ENCODE measurements at regions not wholly inside any gene's neighbourhood (a gene's known extent, or its start where the extent isn't known, plus 50 kb on each side); places are given as distances from the start of the nearest gene placed in this dataset.

DNA sequence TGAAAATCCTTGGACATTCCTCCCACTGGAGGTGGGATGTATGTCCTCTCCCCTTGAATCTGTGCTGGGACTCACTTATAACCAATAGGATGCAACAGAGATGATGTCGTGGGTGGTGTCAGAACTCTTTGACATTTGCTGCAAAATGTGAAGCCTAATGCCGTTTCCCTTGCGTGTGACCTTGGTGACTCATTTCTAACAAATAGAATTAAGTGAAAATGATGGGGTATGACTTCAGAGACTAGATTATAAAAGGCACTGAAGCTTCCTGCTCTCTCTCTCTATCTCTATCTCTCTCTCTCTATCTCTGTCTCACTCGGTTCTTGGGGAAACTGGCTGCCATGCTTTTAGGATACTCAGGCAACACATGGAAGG is 126.1 kb upstream of the STC2 start:
- H3K36me3 Mint-ChIP-seq, result no peaks in the 10 kb centered on the region
- WGBS (ENCODE audit: insufficient coverage), result 100% methylated on average over 1 of the region's 4 CpGs

DNA sequence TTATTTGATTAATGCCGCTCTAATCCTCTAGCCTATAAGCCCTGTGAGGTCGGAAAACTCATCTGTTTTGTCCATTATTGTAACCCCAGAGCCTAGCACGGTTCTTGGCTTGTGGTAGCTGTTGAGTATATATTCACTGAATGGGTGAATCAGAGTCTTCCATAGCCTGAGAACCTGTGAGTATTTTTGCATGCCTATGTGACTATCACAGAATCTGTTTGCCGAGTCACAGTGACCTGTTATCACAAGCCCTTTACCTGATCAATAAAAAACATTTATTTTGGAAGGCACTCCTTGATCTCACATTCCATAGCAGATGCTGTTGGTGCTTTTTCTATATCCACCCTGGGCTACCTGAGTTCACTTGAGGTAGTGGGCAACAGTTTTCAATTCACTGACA is 125.0 kb upstream of the STC2 start:
- WGBS (ENCODE audit: insufficient coverage), result 94% methylated on average over 2 of the region's 4 CpGs
- Histone ChIP-seq H3K9me3 (replicated peaks in 1 of 2; ENCODE audit: control insufficient read depth in 1 of 2, insufficient read depth in 1 of 2, low read length in 2 of 2) (no peaks in the 10 kb centered on the region), H4K20me1 (ENCODE audit: insufficient read depth, low read length) (no peaks in the 10 kb centered on the region), H3K27me3 (ENCODE audit: control insufficient read depth in 2 of 2, insufficient read depth in 2 of 2, low read length in 2 of 2) (no peaks in the 10 kb centered on the region), H3K4me2 (replicated peaks; ENCODE audit: extremely low read depth, low read length, poor library complexity, severe bottlenecking) (no peak overlapping the region), H3K27ac (ENCODE audit: low read depth in 1 of 2, low read length in 2 of 2) (no peak overlapping the region), H3K79me2 (ENCODE audit: insufficient read depth, low read length) (no peaks in the 10 kb centered on the region), H2AFZ (ENCODE audit: insufficient read depth, low read depth, low read length, poor library complexity, severe bottlenecking) (no peak overlapping the region), H3K4me1 (ENCODE audit: control insufficient read depth in 1 of 2, insufficient read depth in 2 of 2, low read length in 2 of 2) (peaks cover 28 to 29% of the 10 kb centered on the region in 2 donors), H3K36me3 (replicated peaks in 1 of 2; ENCODE audit: control insufficient read depth in 1 of 2, insufficient read depth in 2 of 2, low read length in 2 of 2) (no peaks in the 10 kb centered on the region), H3K9ac (ENCODE audit: insufficient read depth, low read length, poor library complexity, severe bottlenecking) (no peak overlapping the region), H3K4me3 (replicated peaks in 1 of 3; ENCODE audit: low read depth in 2 of 3, low read length in 3 of 3) (no peak overlapping the region)
- peaks cover 34% of the 10 kb centered on the region for H3K4me1 Mint-ChIP-seq
- H3K9me3 Mint-ChIP-seq, result peaks cover 0 to 3% (median 0%) of the 10 kb centered on the region in 7 donors
- H3K36me3 Mint-ChIP-seq, result no peaks in the 10 kb centered on the region
- no peak overlapping the region for H3K27ac Mint-ChIP-seq
- TF ChIP-seq, protein P1, sequence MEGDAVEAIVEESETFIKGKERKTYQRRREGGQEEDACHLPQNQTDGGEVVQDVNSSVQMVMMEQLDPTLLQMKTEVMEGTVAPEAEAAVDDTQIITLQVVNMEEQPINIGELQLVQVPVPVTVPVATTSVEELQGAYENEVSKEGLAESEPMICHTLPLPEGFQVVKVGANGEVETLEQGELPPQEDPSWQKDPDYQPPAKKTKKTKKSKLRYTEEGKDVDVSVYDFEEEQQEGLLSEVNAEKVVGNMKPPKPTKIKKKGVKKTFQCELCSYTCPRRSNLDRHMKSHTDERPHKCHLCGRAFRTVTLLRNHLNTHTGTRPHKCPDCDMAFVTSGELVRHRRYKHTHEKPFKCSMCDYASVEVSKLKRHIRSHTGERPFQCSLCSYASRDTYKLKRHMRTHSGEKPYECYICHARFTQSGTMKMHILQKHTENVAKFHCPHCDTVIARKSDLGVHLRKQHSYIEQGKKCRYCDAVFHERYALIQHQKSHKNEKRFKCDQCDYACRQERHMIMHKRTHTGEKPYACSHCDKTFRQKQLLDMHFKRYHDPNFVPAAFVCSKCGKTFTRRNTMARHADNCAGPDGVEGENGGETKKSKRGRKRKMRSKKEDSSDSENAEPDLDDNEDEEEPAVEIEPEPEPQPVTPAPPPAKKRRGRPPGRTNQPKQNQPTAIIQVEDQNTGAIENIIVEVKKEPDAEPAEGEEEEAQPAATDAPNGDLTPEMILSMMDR (IDR thresholded peaks at IDR 0.05), result no peak
- H3K4me3 Mint-ChIP-seq, result peak overlapping the region in 1 of 2 donors; percentile 6
- peaks cover 0 to 3% (median 1%) of the 10 kb centered on the region in 3 donors for H3K27me3 Mint-ChIP-seq (ENCODE audit: low read depth in 3 of 3)
- intact Hi-C loops (cut with micrococcal nuclease), result no loop called here
- DNase-seq, result no peak

More for the DNA sequence above, 126.1 kb upstream of the STC2 start:
- Mint-ChIP-seq H3K27ac (peak overlapping the region in 2 of 7 donors; percentile 28 to 53), H3K4me1 (peaks cover 43% of the 10 kb centered on the region), H3K9me3 (peaks cover 0 to 3% (median 0%) of the 10 kb centered on the region in 7 donors), H3K4me3 (no peak overlapping the region), H3K27me3 (ENCODE audit: low read depth in 3 of 3) (peaks cover 0 to 3% (median 1%) of the 10 kb centered on the region in 3 donors)
- no peak overlapping the region for H3K9ac ChIP-seq (ENCODE audit: insufficient read depth, low read length, poor library complexity, severe bottlenecking)
- no peak overlapping the region for H3K4me2 ChIP-seq (replicated peaks; ENCODE audit: extremely low read depth, low read length, poor library complexity, severe bottlenecking)
- peaks cover 35 to 38% of the 10 kb centered on the region in 2 donors for H3K4me1 ChIP-seq (ENCODE audit: control insufficient read depth in 1 of 2, insufficient read depth in 2 of 2, low read length in 2 of 2)
- no peaks in the 10 kb centered on the region for H3K79me2 ChIP-seq (ENCODE audit: insufficient read depth, low read length)
- no peaks in the 10 kb centered on the region for H3K27me3 ChIP-seq (ENCODE audit: control insufficient read depth in 2 of 2, insufficient read depth in 2 of 2, low read length in 2 of 2)
- no peak overlapping the region for H3K27ac ChIP-seq (ENCODE audit: low read depth in 1 of 2, low read length in 2 of 2)
- H4K20me1 ChIP-seq (ENCODE audit: insufficient read depth, low read length), result no peaks in the 10 kb centered on the region
- TF ChIP-seq, protein P1 (IDR thresholded peaks at IDR 0.05), result no peak
- H3K4me3 ChIP-seq (replicated peaks in 1 of 3; ENCODE audit: low read depth in 2 of 3, low read length in 3 of 3), result no peak overlapping the region
- DNase-seq, result peak in 1 of 3 donors; percentile 71
- H3K36me3 ChIP-seq (replicated peaks in 1 of 2; ENCODE audit: control insufficient read depth in 1 of 2, insufficient read depth in 2 of 2, low read length in 2 of 2), result no peaks in the 10 kb centered on the region
- intact Hi-C loops (cut with micrococcal nuclease), result no loop called here
- no peak overlapping the region for H2AFZ ChIP-seq (ENCODE audit: insufficient read depth, low read depth, low read length, poor library complexity, severe bottlenecking)
- no peaks in the 10 kb centered on the region for H3K9me3 ChIP-seq (replicated peaks in 1 of 2; ENCODE audit: control insufficient read depth in 1 of 2, insufficient read depth in 1 of 2, low read length in 2 of 2)
